Astrocyte (in vitro differentiated cells and primary cell): ENCODE measurements at regions not wholly inside any gene's neighbourhood (a gene's known extent, or its start where the extent isn't known, plus 50 kb on each side); places are given as distances from the start of the nearest gene placed in this dataset.

Experiments used
- CTCF ChIP-seq: IDR thresholded peaks from 2 replicates; pipeline ENCODE4 v1.5.1; 2011; ENCODE audit warnings: low read depth, mild to moderate bottlenecking, inconsistent platforms, low read length, moderate library complexity; ENCODE audit not compliant: insufficient read depth
- EZH2 ChIP-seq: IDR thresholded peaks from 2 replicates; pipeline ENCODE4 v1.6.1; 2012; ENCODE audit warnings: mild to moderate bottlenecking, low read length, inconsistent platforms; ENCODE audit not compliant: insufficient read depth

DNA sequence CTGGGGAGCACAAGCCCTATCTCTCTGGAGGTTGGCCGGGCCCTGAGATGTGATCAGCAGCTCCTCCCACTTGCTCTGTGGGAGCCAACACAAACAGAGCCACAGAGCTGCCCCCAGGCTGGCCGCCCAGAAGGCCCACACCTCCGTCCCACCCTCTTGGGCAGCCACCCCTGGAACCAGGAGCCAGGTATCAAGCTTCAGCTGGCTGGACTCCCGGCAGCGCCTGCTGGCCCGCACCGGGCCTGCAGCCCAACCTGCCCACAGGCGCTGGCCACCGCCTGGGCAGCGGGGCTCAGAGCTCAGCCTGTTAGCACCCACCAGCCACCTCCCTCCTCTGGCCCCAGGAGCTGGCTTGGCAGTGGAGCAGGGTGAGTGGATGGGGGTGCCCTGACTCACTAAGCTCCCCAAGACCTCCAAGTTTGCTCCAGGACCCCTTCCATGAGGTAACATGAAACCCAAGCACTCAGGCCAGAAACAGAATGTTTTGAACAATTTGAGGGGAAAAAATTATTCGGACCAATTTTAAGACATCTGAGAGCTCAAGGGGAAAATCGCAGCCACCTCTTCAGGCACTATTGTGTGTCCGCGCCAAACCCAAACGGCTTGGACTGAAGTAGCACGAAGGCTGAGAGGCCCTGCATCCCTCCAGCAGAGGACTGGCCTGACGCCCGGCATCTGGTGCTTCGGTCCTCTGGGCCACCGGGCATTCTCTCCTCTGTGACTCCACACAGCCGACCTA lies 450.8 kb downstream of the SOX6 start:
- TF ChIP-seq CTCF (no peak), EZH2 (no peak)
